ENCODE measurements at regions not wholly inside any gene's neighbourhood (a gene's known extent, or its start where the extent isn't known, plus 50 kb on each side); places are given as distances from the start of the nearest gene placed in this dataset.
"Not testable (repeated sequence)": the region's sequence is repeated elsewhere in the genome, so short reads cannot be mapped to it uniquely, and the experiment has no call there.

- H3K4me1 ChIP-seq (ENCODE audit: control insufficient read depth, insufficient read depth, low read length) = no peaks in the 10 kb centered on the region
- H3K4me2 ChIP-seq (ENCODE audit: low read length) = no peak overlapping the region
- H3K27me3 ChIP-seq (ENCODE audit: control insufficient read depth, insufficient read depth, low read length) = no peaks in the 10 kb centered on the region
- H3K4me3 ChIP-seq (ENCODE audit: low read length) = no peak overlapping the region
- H3K9me3 ChIP-seq (replicated peaks; ENCODE audit: low read length) = peaks cover 3% of the 10 kb centered on the region
- H3K9ac ChIP-seq (ENCODE audit: low read depth, low read length) = no peak overlapping the region
- no peaks in the 10 kb centered on the region for H3K36me3 ChIP-seq (ENCODE audit: insufficient read depth, low read length)
Measured at GRCh38 chr3:76307556-76307955, 522.2 kb upstream of the ZNF717 start.

GRCh38 chr3:76308541-76308940 is 523.2 kb upstream of the ZNF717 start:
- Histone ChIP-seq H3K4me1 (ENCODE audit: control insufficient read depth, insufficient read depth, low read length) (no peaks in the 10 kb centered on the region), H3K4me3 (ENCODE audit: low read length) (no peak overlapping the region), H3K27me3 (ENCODE audit: control insufficient read depth, insufficient read depth, low read length) (no peaks in the 10 kb centered on the region), H3K9ac (ENCODE audit: low read depth, low read length) (no peak overlapping the region), H3K4me2 (ENCODE audit: low read length) (no peak overlapping the region), H3K9me3 (replicated peaks; ENCODE audit: low read length) (peaks cover 5% of the 10 kb centered on the region), H3K36me3 (ENCODE audit: insufficient read depth, low read length) (no peaks in the 10 kb centered on the region)

GRCh38 chr3:76310089-76310488 is 524.7 kb upstream of the ZNF717 start:
- Histone ChIP-seq H3K4me3 (ENCODE audit: low read length) (no peak overlapping the region), H3K9me3 (replicated peaks; ENCODE audit: low read length) (peaks cover 5% of the 10 kb centered on the region), H3K4me2 (ENCODE audit: low read length) (no peak overlapping the region), H3K27me3 (ENCODE audit: control insufficient read depth, insufficient read depth, low read length) (no peaks in the 10 kb centered on the region), H3K9ac (ENCODE audit: low read depth, low read length) (no peak overlapping the region), H3K4me1 (ENCODE audit: control insufficient read depth, insufficient read depth, low read length) (no peaks in the 10 kb centered on the region), H3K36me3 (ENCODE audit: insufficient read depth, low read length) (no peaks in the 10 kb centered on the region)

GRCh38 chr3:76310667-76311066 is 525.3 kb upstream of the ZNF717 start:
- H3K4me2 ChIP-seq (ENCODE audit: low read length) = no peak overlapping the region
- H3K36me3 ChIP-seq (ENCODE audit: insufficient read depth, low read length) = no peaks in the 10 kb centered on the region
- no peak overlapping the region for H3K9ac ChIP-seq (ENCODE audit: low read depth, low read length)
- peaks cover 5% of the 10 kb centered on the region for H3K9me3 ChIP-seq (replicated peaks; ENCODE audit: low read length)
- no peaks in the 10 kb centered on the region for H3K4me1 ChIP-seq (ENCODE audit: control insufficient read depth, insufficient read depth, low read length)
- H3K27me3 ChIP-seq (ENCODE audit: control insufficient read depth, insufficient read depth, low read length) = no peaks in the 10 kb centered on the region
- no peak overlapping the region for H3K4me3 ChIP-seq (ENCODE audit: low read length)

- Histone ChIP-seq H3K4me3 (ENCODE audit: low read length) (no peak overlapping the region), H3K9me3 (replicated peaks; ENCODE audit: low read length) (peaks cover 2% of the 10 kb centered on the region), H3K4me2 (ENCODE audit: low read length) (no peak overlapping the region), H3K36me3 (ENCODE audit: insufficient read depth, low read length) (no peaks in the 10 kb centered on the region), H3K4me1 (ENCODE audit: control insufficient read depth, insufficient read depth, low read length) (no peaks in the 10 kb centered on the region), H3K27me3 (ENCODE audit: control insufficient read depth, insufficient read depth, low read length) (no peaks in the 10 kb centered on the region), H3K9ac (ENCODE audit: low read depth, low read length) (no peak overlapping the region)
Measured at GRCh38 chr3:76311941-76312340, 526.6 kb upstream of the ZNF717 start.

GRCh38 chr3:76315906-76316305 is 530.6 kb upstream of the ZNF717 start:
- not testable (repeated sequence) for H3K4me1 ChIP-seq (ENCODE audit: control insufficient read depth, insufficient read depth, low read length); H3K9me3 ChIP-seq (replicated peaks; ENCODE audit: low read length); H3K4me3 ChIP-seq (ENCODE audit: low read length); H3K27me3 ChIP-seq (ENCODE audit: control insufficient read depth, insufficient read depth, low read length); H3K36me3 ChIP-seq (ENCODE audit: insufficient read depth, low read length); H3K4me2 ChIP-seq (ENCODE audit: low read length); H3K9ac ChIP-seq (ENCODE audit: low read depth, low read length)

- H3K9me3 ChIP-seq (replicated peaks; ENCODE audit: low read length) = no peaks in the 10 kb centered on the region
- H3K4me3 ChIP-seq (ENCODE audit: low read length) = no peak overlapping the region
- no peaks in the 10 kb centered on the region for H3K27me3 ChIP-seq (ENCODE audit: control insufficient read depth, insufficient read depth, low read length)
- H3K36me3 ChIP-seq (ENCODE audit: insufficient read depth, low read length) = no peaks in the 10 kb centered on the region
- H3K4me1 ChIP-seq (ENCODE audit: control insufficient read depth, insufficient read depth, low read length) = no peaks in the 10 kb centered on the region
- H3K4me2 ChIP-seq (ENCODE audit: low read length) = no peak overlapping the region
- H3K9ac ChIP-seq (ENCODE audit: low read depth, low read length) = no peak overlapping the region
Measured at GRCh38 chr3:76321614-76322013, 536.3 kb upstream of the ZNF717 start.

- H3K27me3 ChIP-seq (ENCODE audit: control insufficient read depth, insufficient read depth, low read length) = no peaks in the 10 kb centered on the region
- no peak overlapping the region for H3K4me3 ChIP-seq (ENCODE audit: low read length)
- H3K9me3 ChIP-seq (replicated peaks; ENCODE audit: low read length) = no peaks in the 10 kb centered on the region
- H3K36me3 ChIP-seq (ENCODE audit: insufficient read depth, low read length) = no peaks in the 10 kb centered on the region
- no peak overlapping the region for H3K4me2 ChIP-seq (ENCODE audit: low read length)
- no peak overlapping the region for H3K9ac ChIP-seq (ENCODE audit: low read depth, low read length)
- no peaks in the 10 kb centered on the region for H3K4me1 ChIP-seq (ENCODE audit: control insufficient read depth, insufficient read depth, low read length)
Measured at GRCh38 chr3:76324101-76324500, 538.8 kb upstream of the ZNF717 start.

GRCh38 chr3:76345878-76346277 is 560.5 kb upstream of the ZNF717 start:
- Histone ChIP-seq H3K27me3 (ENCODE audit: control insufficient read depth, insufficient read depth, low read length) (no peaks in the 10 kb centered on the region), H3K9me3 (replicated peaks; ENCODE audit: low read length) (peaks cover 8% of the 10 kb centered on the region), H3K4me3 (ENCODE audit: low read length) (no peak overlapping the region), H3K36me3 (ENCODE audit: insufficient read depth, low read length) (no peaks in the 10 kb centered on the region), H3K9ac (ENCODE audit: low read depth, low read length) (no peak overlapping the region), H3K4me2 (ENCODE audit: low read length) (no peak overlapping the region), H3K4me1 (ENCODE audit: control insufficient read depth, insufficient read depth, low read length) (no peaks in the 10 kb centered on the region)

GRCh38 chr3:76346690-76347089 is 561.3 kb upstream of the ZNF717 start:
- no peaks in the 10 kb centered on the region for H3K27me3 ChIP-seq (ENCODE audit: control insufficient read depth, insufficient read depth, low read length)
- H3K9me3 ChIP-seq (replicated peaks; ENCODE audit: low read length) = peaks cover 8% of the 10 kb centered on the region

GRCh38 chr3:76349715-76350480 is 564.5 kb upstream of the ZNF717 start:
- Histone ChIP-seq H3K4me3 (ENCODE audit: low read length) (no peak overlapping the region), H3K27me3 (ENCODE audit: control insufficient read depth, insufficient read depth, low read length) (no peaks in the 10 kb centered on the region), H3K36me3 (ENCODE audit: insufficient read depth, low read length) (no peaks in the 10 kb centered on the region), H3K9me3 (replicated peaks; ENCODE audit: low read length) (peaks cover 8% of the 10 kb centered on the region), H3K9ac (ENCODE audit: low read depth, low read length) (no peak overlapping the region), H3K4me1 (ENCODE audit: control insufficient read depth, insufficient read depth, low read length) (no peaks in the 10 kb centered on the region), H3K4me2 (ENCODE audit: low read length) (no peak overlapping the region)

More at GRCh38 chr3:76346690-76347089, 561.3 kb upstream of the ZNF717 start:
- Histone ChIP-seq H3K4me3 (ENCODE audit: low read length) (no peak overlapping the region), H3K9ac (ENCODE audit: low read depth, low read length) (no peak overlapping the region), H3K4me1 (ENCODE audit: control insufficient read depth, insufficient read depth, low read length) (no peaks in the 10 kb centered on the region), H3K4me2 (ENCODE audit: low read length) (no peak overlapping the region), H3K36me3 (ENCODE audit: insufficient read depth, low read length) (no peaks in the 10 kb centered on the region)

- Histone ChIP-seq H3K36me3 (ENCODE audit: insufficient read depth, low read length) (no peaks in the 10 kb centered on the region), H3K4me3 (ENCODE audit: low read length) (no peak overlapping the region), H3K9me3 (replicated peaks; ENCODE audit: low read length) (peaks cover 4% of the 10 kb centered on the region), H3K27me3 (ENCODE audit: control insufficient read depth, insufficient read depth, low read length) (no peaks in the 10 kb centered on the region), H3K4me2 (ENCODE audit: low read length) (no peak overlapping the region), H3K9ac (ENCODE audit: low read depth, low read length) (no peak overlapping the region), H3K4me1 (ENCODE audit: control insufficient read depth, insufficient read depth, low read length) (no peaks in the 10 kb centered on the region)
Measured at GRCh38 chr3:76352051-76352450, 566.7 kb upstream of the ZNF717 start.
